Activated naive CD4-positive, alpha-beta T cell treated with anti-CD3 and anti-CD28 coated beads for 36 hours (primary cell): ENCODE measurements at regions not wholly inside any gene's neighbourhood (a gene's known extent, or its start where the extent isn't known, plus 50 kb on each side); places are given as distances from the start of the nearest gene placed in this dataset.
"Not testable (repeated sequence)": the region's sequence is repeated elsewhere in the genome, so short reads cannot be mapped to it uniquely, and the experiment has no call there.

ENCODE experiments used
- CTCF ChIA-PET: fragments of 350-600 bp; sonication (Branson Sonifier 250); formaldehyde crosslinking; loops from one replicate; lab custom pipeline; 2021; ENCODE audit warnings: antibody characterized with exemption; lab: Charles Lee
- DNase-seq: peaks from one replicate; pipeline ENCODE4 v3.0.0-alpha.2; 2020
- H3K27ac Mint-ChIP-seq: one replicate; pipeline ENCODE4 v1.8.0; 2021; ENCODE audit warnings: mild to moderate bottlenecking, mixed read lengths
- H3K27me3 Mint-ChIP-seq: one replicate; pipeline ENCODE4 v1.8.0; 2021; ENCODE audit warnings: low read depth, mixed read lengths
- H3K36me3 Mint-ChIP-seq: one replicate; pipeline ENCODE4 v1.8.0; 2021; ENCODE audit warnings: low read depth, mixed read lengths
- H3K4me1 Mint-ChIP-seq: one replicate; pipeline ENCODE4 v1.8.0; 2021; ENCODE audit warnings: low read depth, mixed read lengths
- H3K4me3 Mint-ChIP-seq: one replicate; pipeline ENCODE4 v1.8.0; 2021; ENCODE audit warnings: mild to moderate bottlenecking, moderate library complexity, mixed read lengths
- H3K9me3 Mint-ChIP-seq: one replicate; pipeline ENCODE4 v1.8.0; 2021; ENCODE audit warnings: mixed read lengths
- intact Hi-C: fragments of 100-400 bp; cut with micrococcal nuclease; formaldehyde crosslinking; loops from one replicate; pipeline ENCODE4 v1.15.1; 2023

DNA sequence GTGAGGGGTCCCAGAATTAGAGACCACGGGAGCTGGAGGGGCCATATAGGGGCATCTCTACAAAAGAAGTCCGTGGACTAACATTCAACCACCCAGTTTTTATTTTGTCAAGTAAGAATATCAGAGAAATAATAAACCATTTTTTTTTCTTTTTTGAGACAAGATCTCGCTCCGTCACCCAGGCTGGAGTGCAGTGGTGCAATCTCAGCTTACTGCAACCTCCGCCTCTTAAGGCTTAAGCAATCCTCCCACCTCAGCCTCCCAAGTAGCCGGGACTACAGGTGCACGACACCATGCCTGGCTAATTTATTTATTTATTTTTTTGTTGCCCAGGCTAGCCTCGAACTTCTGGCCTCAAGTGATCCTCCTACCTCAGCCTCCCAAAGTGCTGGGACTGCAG is 82.7 kb downstream of the ZFP36L2 start:
- intact Hi-C loops, result no loop called here
- Mint-ChIP-seq H3K4me1 (peaks cover 66% of the 10 kb centered on the region), H3K36me3 (peaks cover 2% of the 10 kb centered on the region), H3K9me3 (no peaks in the 10 kb centered on the region), H3K27me3 (no peaks in the 10 kb centered on the region), H3K27ac (peak overlapping the region; percentile 3), H3K4me3 (no peak overlapping the region)
- CTCF ChIA-PET, result interaction anchor here (0.7 to 1.8 kb wide), 6 partner anchors 10 to 85 kb away, joined by 3 to 8 read pairs (median 4); no protein-coding TSS in a partner anchor
- DNase-seq, result no peak

DNA sequence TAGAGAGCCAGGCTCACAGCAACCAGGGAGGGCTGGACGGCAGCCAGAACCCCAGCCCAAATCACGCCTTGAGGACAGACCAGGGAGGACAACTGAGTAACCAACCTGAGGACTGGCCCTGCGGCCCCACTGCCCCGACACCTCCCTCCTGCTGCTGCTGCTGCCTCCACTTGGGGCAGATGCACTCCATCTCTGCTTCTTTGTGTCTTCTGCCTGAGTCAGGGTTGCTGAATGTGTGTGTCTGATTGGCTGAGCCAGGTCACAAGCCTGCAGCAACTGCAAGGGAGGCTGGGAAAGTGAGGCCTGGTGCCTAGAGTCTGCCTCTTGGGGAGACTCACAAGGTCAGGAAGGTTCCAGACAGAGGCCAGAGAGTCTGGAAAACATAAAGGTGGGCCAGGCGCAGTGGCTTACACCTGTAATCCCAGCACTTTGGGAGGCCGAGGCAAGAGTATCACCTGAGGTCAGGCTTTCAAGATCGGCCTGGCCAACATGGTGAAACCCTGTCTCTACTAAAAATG is 83.4 kb downstream of the ZFP36L2 start:
- intact Hi-C loops, result no loop called here
- peak overlapping the region; percentile 71 for H3K27ac Mint-ChIP-seq
- peaks cover 66% of the 10 kb centered on the region for H3K4me1 Mint-ChIP-seq
- CTCF ChIA-PET, result interaction anchor here (1.0 to 1.8 kb wide), 4 partner anchors 53 to 86 kb away, joined by 3 to 8 read pairs (median 5); no protein-coding TSS in a partner anchor
- DNase-seq, result peak; percentile 78
- peak overlapping the region; percentile 75 for H3K4me3 Mint-ChIP-seq
- H3K9me3 Mint-ChIP-seq, result no peaks in the 10 kb centered on the region
- H3K36me3 Mint-ChIP-seq, result peaks cover 2% of the 10 kb centered on the region
- no peaks in the 10 kb centered on the region for H3K27me3 Mint-ChIP-seq

DNA sequence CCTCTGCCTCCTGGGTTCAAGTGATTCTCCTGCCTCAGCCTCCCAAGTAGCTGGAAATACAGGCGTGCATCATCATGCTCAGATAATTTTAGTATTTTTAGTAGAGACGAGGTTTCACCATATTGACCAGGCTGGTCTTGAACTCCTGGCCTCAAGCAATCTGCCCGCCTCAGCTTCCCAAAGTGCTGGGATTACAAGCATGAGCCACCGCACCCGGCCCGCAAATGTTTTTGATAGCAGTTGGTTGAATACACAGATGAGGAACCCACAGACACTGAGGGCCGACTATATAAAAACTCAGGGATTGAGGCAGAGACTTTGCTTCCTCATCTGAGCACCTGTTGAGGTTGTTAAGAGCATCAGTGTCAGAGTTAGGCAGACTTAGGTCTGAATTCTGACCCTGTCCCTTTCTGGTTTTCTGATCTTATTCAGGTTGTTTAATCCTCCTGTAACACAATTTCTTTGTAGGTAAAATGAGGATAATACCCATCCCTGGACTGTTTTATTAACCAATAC is 84.7 kb downstream of the ZFP36L2 start:
- CTCF ChIA-PET, result interaction anchor here (0.7 to 2.4 kb wide), 4 partner anchors 18 to 87 kb away, joined by 3 to 9 read pairs (median 3); no protein-coding TSS in a partner anchor
- H3K27ac Mint-ChIP-seq, H3K9me3 Mint-ChIP-seq, intact Hi-C loops, DNase-seq, H3K27me3 Mint-ChIP-seq, H3K36me3 Mint-ChIP-seq: not testable (repeated sequence)
- Mint-ChIP-seq H3K4me1 (peaks cover 73% of the 10 kb centered on the region), H3K4me3 (peak overlapping the region; percentile 75)

DNA sequence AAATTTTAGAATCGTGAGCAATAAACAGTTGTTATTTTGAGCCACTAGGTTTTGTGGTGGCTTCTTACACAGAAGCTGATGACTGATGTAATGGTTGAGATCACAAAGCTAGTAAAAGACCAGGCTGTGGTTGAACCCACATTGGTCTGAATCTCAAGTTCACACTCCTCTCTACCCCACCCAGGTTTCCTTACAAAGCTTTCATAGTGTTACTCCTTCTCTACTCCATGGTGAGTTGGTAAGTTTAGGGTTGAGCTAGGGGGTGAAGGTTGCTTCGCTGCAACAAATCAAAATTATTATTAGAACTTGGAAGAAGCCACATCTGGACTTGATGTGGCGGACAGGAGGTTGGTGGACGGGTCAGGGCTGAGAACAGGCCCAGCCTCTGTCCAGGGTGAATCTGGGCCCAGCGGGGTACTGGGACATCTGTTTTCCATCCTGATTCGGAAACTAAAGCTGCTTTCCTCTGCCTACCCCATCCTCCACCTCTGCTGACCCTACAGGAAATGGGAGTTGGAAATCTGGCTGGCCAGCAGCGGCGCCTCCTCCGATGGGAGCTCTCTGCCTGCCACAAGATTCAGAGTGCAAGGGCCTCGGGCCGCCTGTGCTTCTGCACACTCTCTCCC is 86.3 kb downstream of the ZFP36L2 start:
- Mint-ChIP-seq H3K4me1 (peaks cover 78% of the 10 kb centered on the region), H3K9me3 (no peaks in the 10 kb centered on the region), H3K27me3 (no peaks in the 10 kb centered on the region), H3K4me3 (no peak overlapping the region), H3K27ac (peak overlapping the region; percentile 14), H3K36me3 (peaks cover 2% of the 10 kb centered on the region)
- no peak for DNase-seq
- CTCF ChIA-PET, result interaction anchor here (0.8 to 2.6 kb wide), 13 partner anchors 10 to 89 kb away, joined by 3 to 21 read pairs (median 5); no protein-coding TSS in a partner anchor
- intact Hi-C loops, result loop anchor here (2.0 kb wide), 1 partner anchor 19 kb away; no protein-coding TSS in a partner anchor

DNA sequence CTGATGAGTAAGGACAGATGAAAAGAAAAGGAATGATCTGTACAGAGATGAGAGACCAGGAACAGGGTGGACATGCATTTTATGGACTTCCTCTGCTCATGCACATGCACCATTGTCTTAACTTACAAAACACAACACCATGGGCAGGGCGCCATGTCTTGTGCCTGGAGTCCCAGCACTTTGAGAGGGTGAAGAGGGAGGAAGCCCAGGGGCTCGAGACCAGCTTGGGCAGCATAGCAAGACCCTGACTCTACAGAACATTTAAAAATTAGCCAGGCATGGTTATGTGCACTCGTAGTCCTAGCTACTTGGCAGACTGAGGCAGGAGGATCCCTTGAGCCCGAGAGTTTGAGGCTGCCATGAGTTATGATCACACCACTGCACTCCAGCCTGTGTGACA is 86.9 kb downstream of the ZFP36L2 start:
- intact Hi-C loops, result loop anchor here (2.0 kb wide), 1 partner anchor 19 kb away; no protein-coding TSS in a partner anchor
- peaks cover 77% of the 10 kb centered on the region for H3K4me1 Mint-ChIP-seq
- CTCF ChIA-PET, result interaction anchor here (0.9 to 2.6 kb wide), 12 partner anchors 10 to 90 kb away, joined by 3 to 21 read pairs (median 6); no protein-coding TSS in a partner anchor

DNA sequence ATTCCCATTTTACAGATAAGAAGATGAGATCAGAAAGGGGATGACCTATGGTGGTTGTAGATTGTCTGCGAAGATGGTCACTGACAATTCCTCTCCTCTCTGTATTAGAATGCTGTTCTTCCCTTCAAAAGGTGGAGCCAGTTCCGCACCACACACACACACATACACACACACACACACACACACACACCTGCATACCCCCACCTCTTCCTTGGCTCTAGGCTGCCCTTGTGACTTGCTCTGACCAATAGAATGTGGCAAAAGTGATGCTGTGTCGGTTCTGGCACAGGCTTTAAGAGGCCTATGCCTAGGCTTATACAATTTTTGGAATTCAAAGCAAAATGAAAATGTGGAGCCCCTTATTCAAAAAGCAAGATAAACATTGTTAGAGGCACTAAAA is 88.0 kb downstream of the ZFP36L2 start:
- Mint-ChIP-seq H3K4me3 (no peak overlapping the region), H3K36me3 (peaks cover 2% of the 10 kb centered on the region), H3K9me3 (no peaks in the 10 kb centered on the region), H3K27ac (peak overlapping the region; percentile 76), H3K27me3 (no peaks in the 10 kb centered on the region), H3K4me1 (peaks cover 82% of the 10 kb centered on the region)
- CTCF ChIA-PET, result interaction anchor here (0.7 to 2.6 kb wide), 7 partner anchors 11 to 90 kb away, joined by 3 to 21 read pairs (median 5); no protein-coding TSS in a partner anchor
- intact Hi-C loops, result loop anchor here (2.0 kb wide), 1 partner anchor 20 kb away; no protein-coding TSS in a partner anchor
- no peak for DNase-seq

More for the DNA sequence above, 86.9 kb downstream of the ZFP36L2 start:
- DNase-seq, result no peak
- Mint-ChIP-seq H3K4me3 (no peak overlapping the region), H3K27me3 (no peaks in the 10 kb centered on the region), H3K27ac (peak overlapping the region; percentile 6), H3K36me3 (peaks cover 2% of the 10 kb centered on the region), H3K9me3 (no peaks in the 10 kb centered on the region)

DNA sequence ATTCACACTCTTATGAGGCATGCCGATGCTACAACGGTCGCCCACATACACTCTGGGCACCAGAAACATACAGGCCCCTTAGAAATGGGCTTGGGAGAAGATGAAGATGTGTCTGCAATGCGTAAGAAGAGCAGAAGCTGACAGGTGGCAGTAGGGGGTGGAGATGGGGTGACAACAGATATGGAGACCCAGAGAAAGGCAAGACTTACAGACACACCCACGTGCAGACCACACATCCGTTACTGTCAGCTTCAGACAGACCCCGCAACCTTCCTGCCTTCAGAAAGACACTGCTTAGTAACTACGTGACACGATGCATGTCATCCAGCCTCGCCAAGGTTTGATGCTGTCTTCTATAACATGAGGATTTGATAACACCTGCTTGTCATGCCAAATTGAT is 89.5 kb downstream of the ZFP36L2 start:
- H3K4me1 Mint-ChIP-seq, result peaks cover 86% of the 10 kb centered on the region
- intact Hi-C loops, result loop anchor here (1.0 to 2.0 kb wide), 2 partner anchors 12 to 38 kb away; no protein-coding TSS in a partner anchor

DNA sequence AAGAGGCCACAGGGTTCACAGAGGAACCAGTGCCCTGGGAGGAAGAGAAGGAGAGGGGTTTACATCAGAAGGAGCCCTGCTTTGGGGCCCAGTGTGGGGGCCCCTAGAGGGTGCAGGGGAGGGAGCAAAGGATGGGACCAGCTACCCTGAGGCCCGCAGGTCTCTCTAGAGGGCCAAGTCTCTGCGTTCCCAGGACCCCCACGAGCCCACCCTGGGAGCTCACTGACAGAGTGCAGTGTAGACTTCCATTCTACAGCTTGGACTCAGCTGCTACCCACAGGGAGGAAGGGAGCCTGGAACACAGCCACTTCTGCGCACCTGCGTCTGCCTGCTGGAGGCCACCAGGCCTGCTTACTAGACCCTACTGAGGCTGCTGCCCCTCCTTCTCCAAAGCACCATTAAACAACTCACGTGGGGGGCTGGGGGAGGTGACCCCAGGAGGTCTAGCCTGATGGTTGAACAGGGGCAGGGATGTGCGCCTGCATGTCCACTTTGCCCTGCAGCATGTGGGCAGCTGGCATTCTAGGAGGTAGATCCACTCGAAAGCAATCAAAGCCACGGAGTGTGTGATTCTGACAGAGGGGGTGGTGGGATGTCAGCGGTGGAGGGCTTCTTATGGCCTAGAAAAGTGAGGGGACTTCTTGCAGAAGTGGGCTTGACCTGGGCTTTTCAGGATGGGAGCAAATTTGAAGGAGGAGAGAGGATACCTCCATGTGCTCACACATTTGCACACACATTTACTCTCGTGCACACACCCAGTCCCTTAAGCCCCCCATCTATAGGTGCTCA is 90.2 kb downstream of the ZFP36L2 start:
- Mint-ChIP-seq H3K4me1 (peaks cover 91% of the 10 kb centered on the region), H3K9me3 (no peaks in the 10 kb centered on the region), H3K27ac (peak overlapping the region; percentile 76), H3K36me3 (no peaks in the 10 kb centered on the region), H3K4me3 (peak overlapping the region; percentile 25), H3K27me3 (no peaks in the 10 kb centered on the region)
- no peak for DNase-seq
- CTCF ChIA-PET, result interaction anchor here (0.5 to 16.5 kb wide), 7 partner anchors 14 to 405 kb away, joined by 3 to 505 read pairs (median 4); partner anchors contain the start of gene ZFP36L2
- intact Hi-C loops, result loop anchor here (2.0 kb wide), 1 partner anchor 39 kb away; no protein-coding TSS in a partner anchor

More for the DNA sequence above, 89.5 kb downstream of the ZFP36L2 start:
- Mint-ChIP-seq H3K9me3 (no peaks in the 10 kb centered on the region), H3K4me3 (peak overlapping the region; percentile 25), H3K36me3 (no peaks in the 10 kb centered on the region), H3K27me3 (no peaks in the 10 kb centered on the region), H3K27ac (peak overlapping the region; percentile 76)
- CTCF ChIA-PET, result interaction anchor here (0.6 to 6.2 kb wide), 6 partner anchors 11 to 51 kb away, joined by 3 to 23 read pairs (median 4); no protein-coding TSS in a partner anchor
- peak; percentile 79 for DNase-seq

DNA sequence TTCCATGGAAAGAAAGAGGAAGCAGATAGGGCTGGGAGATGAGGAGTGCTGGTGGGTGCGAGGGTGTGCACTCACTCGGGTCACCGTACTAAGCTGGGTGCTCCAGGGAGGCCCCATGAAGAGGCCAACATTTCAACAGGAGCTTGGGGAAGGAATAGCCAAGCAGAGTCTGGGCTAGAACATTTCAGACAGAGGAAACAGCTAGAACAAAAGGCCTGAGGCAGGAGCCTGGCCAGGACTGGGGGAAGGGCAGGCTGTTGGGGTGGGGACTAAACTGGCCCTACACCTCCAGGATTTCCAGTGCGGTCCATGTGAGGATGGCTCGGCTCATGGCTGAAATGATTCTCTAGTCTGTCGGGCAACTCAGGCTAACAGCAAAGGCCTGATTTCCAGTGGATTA is 90.8 kb downstream of the ZFP36L2 start:
- CTCF ChIA-PET, result interaction anchor here (0.5 to 16.5 kb wide), 8 partner anchors 10 to 405 kb away, joined by 3 to 505 read pairs (median 4); partner anchors contain the start of gene ZFP36L2
- Mint-ChIP-seq H3K4me1 (peaks cover 96% of the 10 kb centered on the region), H3K36me3 (no peaks in the 10 kb centered on the region), H3K9me3 (no peaks in the 10 kb centered on the region), H3K27ac (peak overlapping the region; percentile 67), H3K4me3 (no peak overlapping the region), H3K27me3 (no peaks in the 10 kb centered on the region)
- intact Hi-C loops, result no loop called here
- DNase-seq, result no peak

DNA sequence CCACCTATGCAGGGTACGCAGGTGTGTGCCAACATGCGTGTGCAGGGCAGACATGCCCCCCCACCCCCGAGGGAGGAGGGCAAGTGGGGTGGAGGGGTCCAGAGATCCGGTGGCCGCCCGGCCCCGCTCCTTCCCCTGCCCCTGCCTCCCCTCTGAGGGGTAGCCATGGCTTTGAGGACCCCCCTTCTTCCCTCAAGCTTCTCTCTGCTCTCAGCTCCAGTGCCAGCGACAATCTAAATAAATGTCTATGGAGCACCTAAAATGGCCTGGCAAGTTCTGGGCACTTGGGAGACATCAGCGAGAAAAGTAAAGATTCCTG is 91.9 kb downstream of the ZFP36L2 start:
- H3K27ac Mint-ChIP-seq, result peak overlapping the region; percentile 81
- no peaks in the 10 kb centered on the region for H3K9me3 Mint-ChIP-seq
- no peak overlapping the region for H3K4me3 Mint-ChIP-seq
- intact Hi-C loops, result loop anchor here (5.0 kb wide), 1 partner anchor 322 kb away; no protein-coding TSS in a partner anchor
- no peak for DNase-seq
- H3K36me3 Mint-ChIP-seq, result no peaks in the 10 kb centered on the region
- H3K4me1 Mint-ChIP-seq, result peaks cover 96% of the 10 kb centered on the region
- CTCF ChIA-PET, result interaction anchor here (0.7 to 16.5 kb wide), 9 partner anchors 9 to 90 kb away, joined by 3 to 505 read pairs (median 7); partner anchors contain the start of gene ZFP36L2
- no peaks in the 10 kb centered on the region for H3K27me3 Mint-ChIP-seq

DNA sequence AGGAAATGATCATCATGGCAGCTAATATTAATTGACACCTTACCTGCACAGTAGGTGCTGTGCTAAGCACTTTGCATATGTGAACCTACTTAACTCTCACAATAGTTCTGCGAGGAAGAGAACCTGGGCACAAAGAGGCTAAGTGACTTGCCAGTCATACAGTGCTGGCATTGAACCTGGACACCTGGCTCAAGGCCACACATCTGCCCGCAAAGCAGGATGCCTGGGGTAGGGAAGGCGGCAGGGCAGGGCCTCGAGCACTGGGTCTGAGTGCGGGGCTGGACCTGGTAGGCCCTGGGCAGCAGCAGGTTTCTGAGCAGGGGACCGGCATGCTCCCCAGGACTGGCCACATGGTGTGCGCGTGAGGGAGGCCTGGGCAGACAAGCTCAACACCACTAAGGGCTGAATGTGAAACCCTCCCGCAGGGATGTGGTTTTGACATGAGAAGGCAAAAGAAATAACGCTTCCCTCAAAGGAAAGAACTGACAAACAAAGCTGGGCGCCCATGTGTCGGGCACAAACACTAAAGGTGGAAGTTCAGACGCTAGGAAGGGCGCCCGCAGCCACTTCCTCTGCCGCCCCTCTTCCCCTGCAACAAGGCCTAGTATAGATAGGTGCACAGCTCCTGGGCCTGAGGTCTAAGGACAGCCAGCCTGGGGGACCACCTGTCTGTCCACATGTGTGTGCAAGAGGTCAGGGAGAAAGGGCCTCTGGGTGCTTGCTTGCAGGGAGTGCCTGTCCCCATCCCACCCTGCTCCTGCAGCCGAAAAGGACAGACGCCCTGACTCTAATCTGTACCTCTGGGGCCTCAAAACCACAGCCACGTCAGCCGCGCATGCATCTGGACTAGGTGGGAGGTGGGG is 92.5 kb downstream of the ZFP36L2 start:
- CTCF ChIA-PET, result interaction anchor here (0.7 to 16.5 kb wide), 9 partner anchors 10 to 91 kb away, joined by 3 to 505 read pairs (median 9); partner anchors contain the start of gene ZFP36L2
- Mint-ChIP-seq H3K4me1 (peaks cover 96% of the 10 kb centered on the region), H3K27ac (peak overlapping the region; percentile 81), H3K36me3 (no peaks in the 10 kb centered on the region), H3K4me3 (peak overlapping the region; percentile 13), H3K27me3 (no peaks in the 10 kb centered on the region), H3K9me3 (no peaks in the 10 kb centered on the region)
- intact Hi-C loops, result loop anchor here (5.0 kb wide), 1 partner anchor 322 kb away; no protein-coding TSS in a partner anchor
- DNase-seq, result peak; percentile 82
